GM21515 (cell line): ENCODE measurements at regions not wholly inside any gene's neighbourhood (a gene's known extent, or its start where the extent isn't known, plus 50 kb on each side); places are given as distances from the start of the nearest gene placed in this dataset.

Experiments used
- ATAC-seq: cut with Tn5 transposase; IDR thresholded peaks from one replicate; pipeline ENCODE4 v1.9.1; 2021; ENCODE audit not compliant: unreplicated experiment

- no peak for ATAC-seq
Observed at GRCh38 chr18:34159691-34160185, 65.0 kb downstream of the NOL4 start.

- no peak for ATAC-seq
Observed at GRCh38 chr18:34158881-34159690, 65.6 kb downstream of the NOL4 start.

- no peak for ATAC-seq
Observed at GRCh38 chr18:34153711-34154110, 71.0 kb downstream of the NOL4 start.

- ATAC-seq, result no peak
Observed at GRCh38 chr18:34131006-34131405, 93.7 kb downstream of the NOL4 start.

- no peak for ATAC-seq
Observed at GRCh38 chr18:34128436-34128835, 96.3 kb downstream of the NOL4 start.

- ATAC-seq, result no peak
Observed at GRCh38 chr18:34126121-34126520, 98.6 kb downstream of the NOL4 start.

GRCh38 chr18:34122724-34123334, 101.9 kb downstream of the NOL4 start:
- peak; percentile 98 for ATAC-seq

- no peak for ATAC-seq
Observed at GRCh38 chr18:34121200-34121721, 103.5 kb downstream of the NOL4 start.

GRCh38 chr18:34120294-34120693, 104.4 kb downstream of the NOL4 start:
- no peak for ATAC-seq

GRCh38 chr18:34117319-34117718, 107.4 kb downstream of the NOL4 start:
- ATAC-seq, result no peak

GRCh38 chr18:34115409-34116081, 109.2 kb downstream of the NOL4 start:
- ATAC-seq, result no peak

- ATAC-seq, result no peak
Observed at GRCh38 chr18:34114996-34115395, 109.7 kb downstream of the NOL4 start.

GRCh38 chr18:34108206-34108605, 116.5 kb downstream of the NOL4 start:
- no peak for ATAC-seq

- ATAC-seq, result no peak
Observed at GRCh38 chr18:34098109-34098508, 126.6 kb downstream of the NOL4 start.

GRCh38 chr18:34097312-34097711, 127.4 kb downstream of the NOL4 start:
- ATAC-seq, result no peak

- no peak for ATAC-seq
Observed at GRCh38 chr18:34094148-34094547, 130.6 kb downstream of the NOL4 start.

GRCh38 chr18:34092796-34093195, 131.9 kb downstream of the NOL4 start:
- ATAC-seq, result no peak

GRCh38 chr18:34086370-34086769, 138.3 kb downstream of the NOL4 start:
- no peak for ATAC-seq

GRCh38 chr18:34085140-34085739, 139.5 kb downstream of the NOL4 start:
- ATAC-seq, result no peak

- no peak for ATAC-seq
Observed at GRCh38 chr18:34084635-34085034, 140.1 kb downstream of the NOL4 start.

GRCh38 chr18:34083910-34084535, 140.7 kb downstream of the NOL4 start:
- ATAC-seq, result no peak
